Karpas-422 (cell line): ENCODE measurements at regions not wholly inside any gene's neighbourhood (a gene's known extent, or its start where the extent isn't known, plus 50 kb on each side); places are given as distances from the start of the nearest gene placed in this dataset.

Experiments
- DNase-seq: peaks from one replicate; pipeline ENCODE4 v3.0.0-alpha.2; 2015
- H2AFZ ChIP-seq: fragments of 200-600 bp; sonication (generic); 2 replicates; pipeline ENCODE4 v1.6.1; 2014; ENCODE audit warnings: antibody characterized with exemption, low read length, mixed read lengths
- H3K27ac ChIP-seq: fragments of 200-600 bp; sonication (generic); 2 replicates; pipeline ENCODE4 v1.5.1; 2014; ENCODE audit warnings: mild to moderate bottlenecking, low read length, moderate library complexity
- H3K27me3 ChIP-seq: fragments of 200-600 bp; sonication (generic); 2 replicates; pipeline ENCODE4 v1.6.1; 2014; ENCODE audit warnings: low read length, mixed read lengths
- H3K36me3 ChIP-seq: fragments of 200-600 bp; sonication (generic); 2 replicates; pipeline ENCODE4 v1.6.1; 2014; ENCODE audit warnings: low read length, mixed read lengths; ENCODE audit not compliant: insufficient read depth
- H3K4me1 ChIP-seq: fragments of 200-600 bp; sonication (generic); 2 replicates; pipeline ENCODE4 v1.6.1; 2014; ENCODE audit warnings: mild to moderate bottlenecking, low read length, mixed read lengths
- H3K4me2 ChIP-seq: fragments of 200-600 bp; sonication (generic); 2 replicates; pipeline ENCODE4 v1.6.1; 2014; ENCODE audit warnings: low read length, low read depth, mild to moderate bottlenecking; ENCODE audit not compliant: poor library complexity, severe bottlenecking
- H3K4me3 ChIP-seq: fragments of 200-600 bp; sonication (generic); 2 replicates; pipeline ENCODE4 v1.5.1; 2014; ENCODE audit warnings: mild to moderate bottlenecking, antibody characterized with exemption, low read length, mixed read lengths
- H3K79me2 ChIP-seq: fragments of 200-600 bp; sonication (generic); 2 replicates; pipeline ENCODE4 v1.6.1; 2014; ENCODE audit warnings: mild to moderate bottlenecking, low read length, mixed read lengths
- H3K9ac ChIP-seq: fragments of 200-600 bp; sonication (generic); 2 replicates; pipeline ENCODE4 v1.6.0; 2014; ENCODE audit warnings: low read length
- H3K9me2 ChIP-seq: fragments of 200-600 bp; sonication (generic), shearing (Covaris generic); replicated peaks from 2 replicates; pipeline ENCODE4 v1.6.0; 2014; ENCODE audit warnings: mild to moderate bottlenecking, low read length, moderate library complexity; ENCODE audit not compliant: insufficient read depth
- H3K9me3 ChIP-seq: fragments of 300-700, 200-600 bp; sonication (generic); 2 replicates; pipeline ENCODE4 v1.6.1; 2014; ENCODE audit warnings: low read length, mixed read lengths
- H4K20me1 ChIP-seq: fragments of 200-600 bp; sonication (generic); 2 replicates; pipeline ENCODE4 v1.6.1; 2014; ENCODE audit warnings: mild to moderate bottlenecking, antibody characterized with exemption, low read length, low read depth; ENCODE audit not compliant: insufficient read depth

DNA sequence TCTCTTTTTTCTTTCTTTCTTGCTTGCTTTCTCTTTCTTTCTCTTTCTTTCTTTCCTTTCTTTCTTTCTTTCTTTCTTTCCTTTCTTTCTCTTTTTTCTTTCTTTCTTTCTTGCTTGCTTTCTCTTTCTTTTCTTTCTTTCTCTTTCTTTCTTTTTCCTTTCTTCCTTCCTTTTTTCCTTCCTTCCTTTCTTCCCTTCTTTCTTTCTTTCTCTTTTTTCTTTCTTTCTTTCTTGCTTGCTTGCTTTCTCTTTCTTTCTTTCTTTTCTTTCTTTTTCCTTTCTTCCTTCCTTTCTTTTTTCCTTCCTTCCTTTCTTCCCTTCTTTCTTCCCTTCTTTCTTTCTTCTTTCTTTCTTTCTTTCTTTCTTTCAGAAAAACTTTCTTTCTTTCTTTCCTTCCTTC, 108.1 kb upstream of the SHOX start:
- no peak overlapping the region for H3K27ac ChIP-seq
- no peaks in the 10 kb centered on the region for H4K20me1 ChIP-seq
- no peak overlapping the region for H3K4me3 ChIP-seq
- H3K79me2 ChIP-seq, result no peaks in the 10 kb centered on the region
- H2AFZ ChIP-seq, result no peak overlapping the region
- no peaks in the 10 kb centered on the region for H3K9me3 ChIP-seq
- no peak overlapping the region for H3K9ac ChIP-seq
- H3K4me2 ChIP-seq, result no peak overlapping the region
- DNase-seq, result no peak
- H3K36me3 ChIP-seq, result no peaks in the 10 kb centered on the region
- peaks cover 5% of the 10 kb centered on the region; the same call in 1 of the 2 replicates for H3K4me1 ChIP-seq
- H3K27me3 ChIP-seq, result no peaks in the 10 kb centered on the region
- H3K9me2 ChIP-seq, result no peaks in the 10 kb centered on the region

DNA sequence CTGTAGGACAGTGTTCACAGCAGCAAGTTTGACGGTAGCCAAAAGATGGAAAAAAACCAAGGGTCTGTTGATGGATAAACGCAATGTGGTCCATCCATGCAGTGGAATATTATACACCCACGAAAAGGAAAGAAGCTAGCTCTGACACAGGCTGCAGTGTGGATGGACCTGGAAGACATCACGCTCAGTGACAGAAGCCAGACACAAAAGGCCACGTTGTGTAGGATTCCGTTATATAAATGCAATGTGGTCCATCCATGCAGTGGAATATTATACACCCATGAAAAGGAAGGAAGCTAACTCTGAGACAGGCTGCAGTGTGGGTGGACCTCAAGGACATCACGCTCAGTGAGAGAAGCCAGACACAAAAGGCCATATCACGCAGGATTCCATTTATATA, 105.5 kb upstream of the SHOX start:
- no peak overlapping the region for H3K9ac ChIP-seq
- no peak for DNase-seq
- H3K27me3 ChIP-seq, result no peaks in the 10 kb centered on the region
- no peak overlapping the region for H3K4me2 ChIP-seq
- no peaks in the 10 kb centered on the region for H3K9me3 ChIP-seq
- H4K20me1 ChIP-seq, result no peaks in the 10 kb centered on the region
- H3K79me2 ChIP-seq, result no peaks in the 10 kb centered on the region
- no peaks in the 10 kb centered on the region for H3K36me3 ChIP-seq
- peaks cover 5% of the 10 kb centered on the region; the same call in 1 of the 2 replicates for H3K4me1 ChIP-seq
- no peak overlapping the region for H2AFZ ChIP-seq
- H3K4me3 ChIP-seq, result no peak overlapping the region
- H3K9me2 ChIP-seq, result no peaks in the 10 kb centered on the region
- no peak overlapping the region for H3K27ac ChIP-seq

DNA sequence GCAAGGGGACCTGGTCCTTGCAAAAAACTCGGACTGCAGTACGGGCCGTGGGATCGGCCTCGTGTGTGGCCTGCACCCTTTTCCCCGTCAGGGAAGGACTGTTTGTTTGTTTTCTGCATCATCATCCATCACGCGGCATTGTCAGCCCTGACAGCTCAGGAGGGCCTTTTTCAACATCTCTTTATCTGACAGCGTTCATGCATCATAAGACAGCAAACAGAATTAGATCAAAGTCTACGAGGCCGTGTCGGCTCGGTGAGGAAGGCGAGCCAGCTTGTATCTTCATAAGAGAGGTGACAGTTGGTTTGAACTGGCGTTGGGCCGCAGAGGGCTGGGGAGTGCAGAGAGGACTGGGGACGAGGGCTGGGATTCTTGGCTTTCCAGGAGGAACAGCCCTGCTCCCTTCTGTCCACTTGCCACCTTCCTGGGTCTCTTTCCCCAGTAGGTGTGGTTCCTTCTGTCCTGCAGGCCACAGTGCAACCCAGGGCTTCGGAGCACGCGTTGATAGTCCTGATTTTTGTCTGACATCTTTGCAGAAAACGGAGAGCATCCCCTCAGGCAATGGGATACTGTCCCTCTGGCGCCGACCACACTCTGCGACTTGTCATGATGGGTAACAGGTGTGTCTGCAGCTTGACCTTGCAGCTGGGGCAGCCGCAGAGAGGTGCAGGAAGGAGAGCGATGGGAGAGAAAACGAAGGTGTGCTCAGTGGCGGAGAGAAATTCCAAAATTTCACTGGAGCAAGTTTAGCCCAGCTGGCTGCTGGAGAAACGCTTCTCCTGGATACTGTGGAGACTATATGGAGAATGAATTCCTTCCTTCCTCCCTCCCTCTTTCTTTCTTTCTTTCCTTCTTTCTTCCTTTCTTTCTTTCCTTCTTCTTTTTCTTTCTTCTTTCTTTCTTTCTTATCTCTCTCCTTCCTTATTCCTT, 104.0 kb upstream of the SHOX start:
- H3K27me3 ChIP-seq, result no peaks in the 10 kb centered on the region
- H3K9ac ChIP-seq, result no peak overlapping the region
- H4K20me1 ChIP-seq, result no peaks in the 10 kb centered on the region
- H3K4me2 ChIP-seq, result no peak overlapping the region
- no peaks in the 10 kb centered on the region for H3K9me2 ChIP-seq
- no peak overlapping the region for H2AFZ ChIP-seq
- H3K36me3 ChIP-seq, result no peaks in the 10 kb centered on the region
- H3K27ac ChIP-seq, result no peak overlapping the region
- no peaks in the 10 kb centered on the region for H3K79me2 ChIP-seq
- peaks cover 16% of the 10 kb centered on the region for H3K4me1 ChIP-seq
- DNase-seq, result peak; percentile 85
- no peak overlapping the region for H3K4me3 ChIP-seq
- H3K9me3 ChIP-seq, result no peaks in the 10 kb centered on the region

DNA sequence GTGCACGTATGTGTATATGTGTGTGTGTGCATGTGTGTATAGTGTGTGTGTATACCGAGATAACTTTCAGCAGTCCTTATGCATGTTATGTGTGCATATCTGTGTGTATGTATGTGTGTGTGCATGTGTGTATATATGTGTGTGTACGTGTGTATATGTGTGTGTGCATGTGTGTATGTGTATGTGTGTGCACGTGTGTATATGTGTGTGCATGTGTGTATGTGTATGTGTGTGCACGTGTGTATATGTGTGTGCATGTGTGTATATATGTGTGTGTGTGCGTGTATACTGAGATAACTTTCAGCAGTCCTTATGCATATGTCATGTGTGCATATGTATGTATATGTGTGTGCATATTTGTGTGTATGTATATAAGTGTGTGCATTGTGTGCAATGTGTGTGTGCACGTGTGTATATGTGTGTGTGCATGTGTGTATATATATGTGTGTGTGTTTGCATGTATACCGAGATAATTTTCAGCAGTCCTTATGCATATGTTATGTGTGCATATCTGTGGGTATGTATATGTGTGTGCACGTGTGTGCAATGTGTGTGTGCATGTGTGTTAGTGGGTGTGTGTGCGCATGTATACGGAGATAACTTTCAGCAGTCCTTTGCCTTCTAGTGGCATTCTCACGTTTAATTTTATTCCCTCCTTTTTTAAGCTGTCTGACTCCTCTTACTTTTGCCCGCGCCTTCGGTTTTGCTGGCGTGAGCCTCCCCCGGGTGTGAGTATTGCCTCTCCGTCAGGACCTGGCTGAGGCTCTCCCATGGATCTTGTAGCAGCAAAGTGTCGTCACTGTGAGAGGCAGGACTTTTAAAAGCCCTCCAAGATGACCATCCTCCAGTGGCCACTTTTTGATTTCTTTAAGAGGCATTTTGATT, 99.6 kb upstream of the SHOX start:
- no peaks in the 10 kb centered on the region for H3K27me3 ChIP-seq
- no peaks in the 10 kb centered on the region for H3K9me2 ChIP-seq
- H3K4me2 ChIP-seq, result peak overlapping the region; percentile 59
- DNase-seq, result no peak
- no peaks in the 10 kb centered on the region for H4K20me1 ChIP-seq
- H3K27ac ChIP-seq, result peak overlapping the region; percentile 84
- no peaks in the 10 kb centered on the region for H3K9me3 ChIP-seq
- H3K4me1 ChIP-seq, result peaks cover 28% of the 10 kb centered on the region
- peak overlapping the region; percentile 53 for H3K9ac ChIP-seq
- no peaks in the 10 kb centered on the region; the same call in 1 of the 2 replicates for H3K36me3 ChIP-seq
- peak overlapping the region; percentile 51 for H3K4me3 ChIP-seq
- H2AFZ ChIP-seq, result peak overlapping the region; percentile 16
- no peaks in the 10 kb centered on the region for H3K79me2 ChIP-seq

DNA sequence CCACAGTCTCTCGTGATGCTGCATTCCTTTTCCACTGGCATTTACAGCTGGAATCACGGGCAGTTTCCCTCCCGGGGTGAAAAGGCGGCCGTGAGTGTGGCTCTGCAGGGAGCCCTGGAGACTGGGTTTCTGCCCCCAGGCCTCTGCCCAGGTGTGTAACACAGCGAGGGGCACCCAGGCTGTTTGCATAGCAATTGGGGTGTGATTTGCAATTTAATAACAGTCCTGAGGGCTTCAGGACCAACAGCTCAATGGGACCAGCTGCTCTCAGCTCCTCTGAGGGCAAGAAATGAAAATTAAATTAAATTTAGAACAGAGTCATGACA, 99.0 kb upstream of the SHOX start:
- peaks cover 27% of the 10 kb centered on the region for H3K4me1 ChIP-seq
- H3K9ac ChIP-seq, result peak overlapping the region; percentile 70
- H4K20me1 ChIP-seq, result no peaks in the 10 kb centered on the region
- H3K27ac ChIP-seq, result peak overlapping the region; percentile 84
- no peaks in the 10 kb centered on the region for H3K79me2 ChIP-seq
- peak overlapping the region; percentile 16 for H2AFZ ChIP-seq
- H3K4me2 ChIP-seq, result peak overlapping the region; percentile 59
- peak; percentile 93 for DNase-seq
- no peaks in the 10 kb centered on the region for H3K9me2 ChIP-seq
- no peaks in the 10 kb centered on the region for H3K9me3 ChIP-seq
- H3K4me3 ChIP-seq, result peak overlapping the region; percentile 51
- H3K36me3 ChIP-seq, result no peaks in the 10 kb centered on the region; the same call in 1 of the 2 replicates
- no peaks in the 10 kb centered on the region for H3K27me3 ChIP-seq

DNA sequence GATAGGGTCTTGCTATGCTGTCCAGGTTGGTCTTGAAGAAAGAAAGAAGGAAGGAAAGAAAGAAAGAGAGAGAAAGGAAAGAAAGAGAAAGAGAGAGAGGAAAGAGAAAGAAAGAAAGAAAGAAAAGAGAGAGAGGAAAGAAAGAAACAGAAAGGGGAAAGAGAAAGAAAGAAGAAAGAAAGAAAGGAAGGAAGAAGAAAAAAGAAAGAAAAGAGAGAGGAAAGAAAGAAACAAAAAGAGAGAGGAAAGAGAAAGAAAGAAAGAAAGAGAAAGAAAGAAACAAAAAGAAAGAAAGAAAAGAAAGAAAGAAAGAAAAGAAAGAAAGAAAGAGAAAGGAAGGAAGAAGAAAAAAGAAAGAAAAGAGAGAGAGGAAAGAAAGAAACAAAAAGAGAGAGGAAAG, 95.8 kb upstream of the SHOX start:
- no peak for DNase-seq
- peaks cover 24% of the 10 kb centered on the region for H3K4me1 ChIP-seq
- H3K27me3 ChIP-seq, result no peaks in the 10 kb centered on the region
- no peak overlapping the region for H3K4me3 ChIP-seq
- no peaks in the 10 kb centered on the region for H3K9me3 ChIP-seq
- no peak overlapping the region for H3K27ac ChIP-seq
- no peak overlapping the region for H3K4me2 ChIP-seq
- H3K9me2 ChIP-seq, result no peaks in the 10 kb centered on the region
- no peak overlapping the region for H2AFZ ChIP-seq
- no peaks in the 10 kb centered on the region for H4K20me1 ChIP-seq
- H3K9ac ChIP-seq, result no peak overlapping the region
- no peaks in the 10 kb centered on the region; the same call in 1 of the 2 replicates for H3K36me3 ChIP-seq
- H3K79me2 ChIP-seq, result no peaks in the 10 kb centered on the region

DNA sequence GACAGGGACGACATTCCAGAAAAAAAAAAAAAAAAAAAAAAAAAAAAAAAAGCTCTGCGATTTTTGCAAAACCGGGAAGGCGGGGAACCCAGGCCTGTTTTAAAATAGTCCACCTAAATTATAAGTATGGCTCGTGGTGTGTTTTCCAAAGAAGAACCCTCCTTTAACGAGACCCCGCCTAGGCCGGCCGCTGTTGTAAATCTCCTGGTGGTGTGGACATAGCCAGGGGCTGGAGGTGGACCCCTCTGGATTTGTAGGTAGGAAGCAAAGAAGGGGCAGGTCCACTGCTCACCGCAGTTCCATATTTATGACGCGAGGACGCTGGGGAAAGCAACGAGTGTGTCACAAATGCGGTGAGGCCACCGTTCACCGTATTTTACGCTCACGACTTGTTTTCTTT, 94.0 kb upstream of the SHOX start:
- no peaks in the 10 kb centered on the region for H3K27me3 ChIP-seq
- H3K9me3 ChIP-seq, result no peaks in the 10 kb centered on the region
- no peak overlapping the region for H3K4me3 ChIP-seq
- H3K4me1 ChIP-seq, result peaks cover 12% of the 10 kb centered on the region
- H4K20me1 ChIP-seq, result no peaks in the 10 kb centered on the region
- no peak overlapping the region for H3K4me2 ChIP-seq
- no peak for DNase-seq
- H2AFZ ChIP-seq, result no peak overlapping the region
- no peaks in the 10 kb centered on the region for H3K79me2 ChIP-seq
- no peak overlapping the region for H3K27ac ChIP-seq
- H3K9ac ChIP-seq, result no peak overlapping the region
- H3K9me2 ChIP-seq, result no peaks in the 10 kb centered on the region
- H3K36me3 ChIP-seq, result no peaks in the 10 kb centered on the region; the same call in 1 of the 2 replicates

DNA sequence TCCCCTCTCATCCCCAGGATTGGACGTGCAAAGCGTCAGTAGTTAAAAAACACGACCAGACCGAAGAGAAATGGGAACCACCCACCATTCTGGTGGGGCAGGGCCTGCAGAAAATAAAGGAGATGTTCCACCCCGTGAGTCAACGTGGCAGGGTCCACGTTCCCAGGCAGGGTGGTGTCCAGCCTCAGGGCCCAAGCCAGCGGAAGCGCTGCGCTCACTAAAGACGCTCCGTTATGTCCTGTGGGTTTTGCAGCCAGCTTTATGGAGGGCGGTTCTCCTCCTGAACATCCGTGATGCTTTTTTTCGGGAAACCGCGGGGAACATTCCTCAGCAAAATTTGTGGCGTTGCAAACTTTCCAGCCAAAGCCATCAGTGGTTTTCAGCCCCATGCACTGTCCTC, 93.4 kb upstream of the SHOX start:
- H3K36me3 ChIP-seq, result no peaks in the 10 kb centered on the region; the same call in 1 of the 2 replicates
- H2AFZ ChIP-seq, result no peak overlapping the region
- H3K9me3 ChIP-seq, result no peaks in the 10 kb centered on the region
- no peak overlapping the region for H3K27ac ChIP-seq
- no peak for DNase-seq
- H3K4me1 ChIP-seq, result peaks cover 7% of the 10 kb centered on the region; the same call in 1 of the 2 replicates
- no peak overlapping the region for H3K4me2 ChIP-seq
- H3K27me3 ChIP-seq, result no peaks in the 10 kb centered on the region
- no peaks in the 10 kb centered on the region for H3K9me2 ChIP-seq
- H3K79me2 ChIP-seq, result no peaks in the 10 kb centered on the region
- no peak overlapping the region for H3K4me3 ChIP-seq
- no peak overlapping the region for H3K9ac ChIP-seq
- no peaks in the 10 kb centered on the region for H4K20me1 ChIP-seq
